ENCODE measurements at regions not wholly inside any gene's neighbourhood (a gene's known extent, or its start where the extent isn't known, plus 50 kb on each side); places are given as distances from the start of the nearest gene placed in this dataset.

- Histone ChIP-seq H3K23ac (ENCODE audit: low read depth, low read length) (no peak overlapping the region), H3K79me1 (ENCODE audit: low read depth in 1 of 2, low read length in 2 of 2) (no peaks in the 10 kb centered on the region), H3K4me3 (ENCODE audit: insufficient read depth, low read depth, low read length) (no peak overlapping the region), H4K8ac (ENCODE audit: low read depth in 2 of 2, low read length in 2 of 2) (no peak overlapping the region), H2AK5ac (ENCODE audit: low read depth, low read length) (no peak overlapping the region), H2BK5ac (ENCODE audit: low read depth, low read length, poor library complexity, severe bottlenecking) (no peak overlapping the region), H3K9ac (ENCODE audit: low read depth, low read length) (no peak overlapping the region), H3K9me3 (ENCODE audit: control insufficient read depth, insufficient read depth, low read length) (peaks cover 2% of the 10 kb centered on the region; the same call in 1 of the 2 replicates), H3K4ac (ENCODE audit: low read depth, low read length) (no peak overlapping the region), H3K36me3 (ENCODE audit: control insufficient read depth, insufficient read depth, low read length) (no peaks in the 10 kb centered on the region), H2BK15ac (ENCODE audit: low read depth, low read length) (no peak overlapping the region), H3K27ac (ENCODE audit: insufficient read depth, low read length) (no peak overlapping the region), H4K91ac (ENCODE audit: insufficient read depth, low read depth, low read length) (no peak overlapping the region), H3K4me1 (ENCODE audit: control insufficient read depth, insufficient read depth, low read length) (no peaks in the 10 kb centered on the region), H4K5ac (ENCODE audit: low read depth, low read length) (no peak overlapping the region), H3K14ac (replicated peaks; ENCODE audit: low read depth, low read length) (no peak overlapping the region), H3K18ac (ENCODE audit: low read depth, low read length) (no peak overlapping the region), H3K56ac (ENCODE audit: extremely low read depth, insufficient read depth, low read length) (no peak overlapping the region), H3K9me1 (ENCODE audit: insufficient read depth, low read length) (no peaks in the 10 kb centered on the region), H2BK120ac (ENCODE audit: low read depth, low read length) (no peak overlapping the region), H4K20me1 (ENCODE audit: insufficient read depth, low read length) (no peaks in the 10 kb centered on the region), H2AK9ac (replicated peaks; ENCODE audit: low read depth, low read length, poor library complexity) (no peak overlapping the region), H2AFZ (replicated peaks; ENCODE audit: low read length, poor library complexity) (no peak overlapping the region), H3K27me3 (ENCODE audit: control insufficient read depth, insufficient read depth, low read length) (no peaks in the 10 kb centered on the region), H3K4me2 (ENCODE audit: low read depth, low read length) (no peak overlapping the region), H2BK20ac (ENCODE audit: low read depth, low read length) (no peak overlapping the region)
- in situ Hi-C loops (cut with MboI; ENCODE audit: low sequenced_read_pairs) (no loop called here), intact Hi-C loops (cut with micrococcal nuclease) (no loop called here), dilution Hi-C loops (cut with HindIII; ENCODE audit: low sequenced_read_pairs, unreplicated experiment) (no loop called here)
- no TSS peak for BruUV-seq (replicated peaks)
- DNase-seq (no peak), ATAC-seq (ENCODE audit: low read depth) (no peak)
- no CpG with 5 or more reads among the region's 2 CpGs for WGBS, 2 experiments (ENCODE audit: extremely low coverage in 2 of 2, insufficient read length in 1 of 2)
- no peak for TF ChIP-seq POLR2A (IDR thresholded peaks at IDR 0.05; ENCODE audit: low read depth, low read length)
- TF ChIP-seq USF2 (IDR thresholded peaks at IDR 0.05; ENCODE audit: low read depth, low read length), result no peak
- no peak for TF ChIP-seq NFE2L2 (IDR thresholded peaks at IDR 0.05; ENCODE audit: low read depth, low read length)
- TF ChIP-seq SMC3 (IDR thresholded peaks at IDR 0.05; ENCODE audit: low read depth, low read length), result no peak
- ChIA-PET POLR2A (ENCODE audit: unreplicated experiment) (no interaction called here), CTCF (no interaction called here)
These were observed 365.3 kb upstream of the CCL2 start for GRCh38 chr17:33889766-33890165.

Measured in IMR-90 (cell line).